HG03103 (cell line): ENCODE measurements at regions not wholly inside any gene's neighbourhood (a gene's known extent, or its start where the extent isn't known, plus 50 kb on each side); places are given as distances from the start of the nearest gene placed in this dataset.
"Not testable (repeated sequence)": the region's sequence is repeated elsewhere in the genome, so short reads cannot be mapped to it uniquely, and the experiment has no call there.

Experiments used
- ATAC-seq: cut with Tn5 transposase; IDR thresholded peaks from one replicate; pipeline ENCODE4 v1.9.1; 2021; ENCODE audit warnings: low read depth; ENCODE audit not compliant: unreplicated experiment

- no peak for ATAC-seq
Observed at GRCh38 chr2:37569131-37569823, 102.2 kb downstream of the CDC42EP3 start.

- no peak for ATAC-seq
Observed at GRCh38 chr2:37569986-37570679, 101.3 kb downstream of the CDC42EP3 start.

GRCh38 chr2:37570773-37571586 lies 100.5 kb downstream of the CDC42EP3 start:
- peak; percentile 80 for ATAC-seq

GRCh38 chr2:37571587-37572136 lies 99.8 kb downstream of the CDC42EP3 start:
- no peak for ATAC-seq

- ATAC-seq = peak; percentile 44
Observed at GRCh38 chr2:37573451-37574388, 97.7 kb downstream of the CDC42EP3 start.

GRCh38 chr2:37575780-37576179 lies 95.7 kb downstream of the CDC42EP3 start:
- ATAC-seq = no peak

- not testable (repeated sequence) for ATAC-seq
Observed at GRCh38 chr2:37576194-37576593, 95.2 kb downstream of the CDC42EP3 start.

- no peak for ATAC-seq
Observed at GRCh38 chr2:37576831-37577230, 94.6 kb downstream of the CDC42EP3 start.

GRCh38 chr2:37579192-37579713 lies 92.2 kb downstream of the CDC42EP3 start:
- ATAC-seq = no peak

- ATAC-seq = not testable (repeated sequence)
Observed at GRCh38 chr2:37579949-37580348, 91.5 kb downstream of the CDC42EP3 start.

GRCh38 chr2:37581433-37581832 lies 90.0 kb downstream of the CDC42EP3 start:
- no peak for ATAC-seq

GRCh38 chr2:37582481-37583220 lies 88.8 kb downstream of the CDC42EP3 start:
- no peak for ATAC-seq

- no peak for ATAC-seq
Observed at GRCh38 chr2:37583402-37583801, 88.0 kb downstream of the CDC42EP3 start.

GRCh38 chr2:37583867-37584266 lies 87.6 kb downstream of the CDC42EP3 start:
- no peak for ATAC-seq

GRCh38 chr2:37585295-37585908 lies 86.0 kb downstream of the CDC42EP3 start:
- no peak for ATAC-seq

- no peak for ATAC-seq
Observed at GRCh38 chr2:37585982-37586621, 85.3 kb downstream of the CDC42EP3 start.

- no peak for ATAC-seq
Observed at GRCh38 chr2:37586663-37587317, 84.7 kb downstream of the CDC42EP3 start.

GRCh38 chr2:37587817-37588216 lies 83.6 kb downstream of the CDC42EP3 start:
- no peak for ATAC-seq
